ENCODE measurements at regions not wholly inside any gene's neighbourhood (a gene's known extent, or its start where the extent isn't known, plus 50 kb on each side); places are given as distances from the start of the nearest gene placed in this dataset.
A peak's percentile ranks its signal among the peaks of the same experiment; 100 is the strongest.

DNA sequence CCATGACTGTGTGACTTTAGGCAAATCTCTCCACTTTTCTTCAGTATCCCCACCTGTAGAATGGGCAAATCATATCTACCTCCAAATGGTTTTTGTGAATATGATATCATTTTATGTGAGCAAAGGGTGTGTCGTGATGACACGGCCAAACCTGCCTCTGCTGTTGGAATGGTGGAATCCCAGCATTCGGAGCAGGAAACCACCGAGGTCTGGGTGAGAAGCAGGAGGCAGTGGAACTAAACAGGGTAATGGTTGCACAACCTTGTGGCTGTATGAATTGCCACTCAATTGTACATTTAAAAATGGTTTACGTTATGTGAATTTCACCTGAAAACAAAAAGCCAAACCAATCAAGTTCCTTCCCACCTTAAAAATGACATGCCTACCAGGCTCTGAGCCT is 131.4 kb upstream of the ZMIZ1 start:
- no TSS peak for BruUV-seq (replicated peaks)
- Mint-ChIP-seq H3K4me3 (ENCODE audit: unreplicated experiment) (no peak overlapping the region), H3K4me1 (ENCODE audit: insufficient read depth, unreplicated experiment) (peaks cover 31% of the 10 kb centered on the region), H3K27ac (ENCODE audit: low read depth, unreplicated experiment) (no peak overlapping the region), H3K27me3 (ENCODE audit: insufficient read depth, unreplicated experiment) (no peaks in the 10 kb centered on the region), H3K9me3 (ENCODE audit: unreplicated experiment) (no peaks in the 10 kb centered on the region), H3K36me3 (ENCODE audit: insufficient read depth, unreplicated experiment) (no peaks in the 10 kb centered on the region)
- peak; percentile 47 for DNase-seq (ENCODE audit: unreplicated experiment)
- ChIA-PET POLR2A (no interaction called here), CTCF (no interaction called here)
- TF ChIP-seq, protein P1, sequence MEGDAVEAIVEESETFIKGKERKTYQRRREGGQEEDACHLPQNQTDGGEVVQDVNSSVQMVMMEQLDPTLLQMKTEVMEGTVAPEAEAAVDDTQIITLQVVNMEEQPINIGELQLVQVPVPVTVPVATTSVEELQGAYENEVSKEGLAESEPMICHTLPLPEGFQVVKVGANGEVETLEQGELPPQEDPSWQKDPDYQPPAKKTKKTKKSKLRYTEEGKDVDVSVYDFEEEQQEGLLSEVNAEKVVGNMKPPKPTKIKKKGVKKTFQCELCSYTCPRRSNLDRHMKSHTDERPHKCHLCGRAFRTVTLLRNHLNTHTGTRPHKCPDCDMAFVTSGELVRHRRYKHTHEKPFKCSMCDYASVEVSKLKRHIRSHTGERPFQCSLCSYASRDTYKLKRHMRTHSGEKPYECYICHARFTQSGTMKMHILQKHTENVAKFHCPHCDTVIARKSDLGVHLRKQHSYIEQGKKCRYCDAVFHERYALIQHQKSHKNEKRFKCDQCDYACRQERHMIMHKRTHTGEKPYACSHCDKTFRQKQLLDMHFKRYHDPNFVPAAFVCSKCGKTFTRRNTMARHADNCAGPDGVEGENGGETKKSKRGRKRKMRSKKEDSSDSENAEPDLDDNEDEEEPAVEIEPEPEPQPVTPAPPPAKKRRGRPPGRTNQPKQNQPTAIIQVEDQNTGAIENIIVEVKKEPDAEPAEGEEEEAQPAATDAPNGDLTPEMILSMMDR (IDR thresholded peaks at IDR 0.05; ENCODE audit: unreplicated experiment), result no peak
- intact Hi-C loops (cut with micrococcal nuclease), result no loop called here

DNA sequence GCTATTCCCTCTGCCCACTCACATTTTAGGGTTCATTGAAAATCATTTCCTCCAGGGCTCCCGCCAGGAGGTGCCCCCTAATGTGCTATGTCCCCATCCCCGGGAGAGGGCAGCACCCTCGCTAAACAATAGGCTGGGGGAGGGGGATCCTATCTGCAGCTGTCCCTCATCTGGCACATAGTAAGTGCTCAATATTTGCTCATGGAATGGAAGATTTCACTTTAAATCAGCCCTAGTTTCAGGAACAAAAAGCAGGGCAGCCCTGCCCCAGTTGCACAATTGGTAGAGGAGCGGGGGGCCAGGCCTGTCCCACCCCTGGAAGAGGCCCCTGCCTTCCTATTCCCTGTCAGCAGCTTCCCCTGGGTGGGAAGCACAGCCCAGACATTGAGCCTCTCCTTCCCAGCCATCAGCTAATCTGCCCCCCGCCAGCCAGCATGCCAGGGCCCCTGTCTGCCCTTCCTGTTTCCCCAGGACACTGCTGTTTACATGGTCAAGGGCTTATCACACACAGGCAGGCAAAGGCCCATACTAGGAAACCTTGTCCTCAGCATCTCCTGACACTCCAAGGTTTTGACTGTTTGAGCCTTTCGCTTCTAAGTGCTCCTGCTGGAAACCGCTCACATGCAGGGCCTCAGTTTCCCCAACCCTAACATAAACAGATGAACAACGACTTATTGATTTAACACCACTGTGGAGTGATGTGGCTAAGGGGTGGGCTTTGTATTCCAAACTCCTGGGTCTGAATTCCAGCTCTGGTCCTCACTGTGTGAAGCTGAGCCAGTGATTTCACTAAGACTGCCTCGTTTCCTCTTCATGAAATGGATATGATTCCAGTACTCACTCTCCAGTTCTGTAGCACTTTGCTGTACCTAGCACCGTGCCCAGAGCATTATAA is 130.7 kb upstream of the ZMIZ1 start:
- ChIA-PET POLR2A (no interaction called here), CTCF (no interaction called here)
- intact Hi-C loops (cut with micrococcal nuclease), result no loop called here
- BruUV-seq (replicated peaks), result no TSS peak
- Mint-ChIP-seq H3K27ac (ENCODE audit: low read depth, unreplicated experiment) (no peak overlapping the region), H3K27me3 (ENCODE audit: insufficient read depth, unreplicated experiment) (no peaks in the 10 kb centered on the region), H3K9me3 (ENCODE audit: unreplicated experiment) (no peaks in the 10 kb centered on the region), H3K4me3 (ENCODE audit: unreplicated experiment) (no peak overlapping the region), H3K36me3 (ENCODE audit: insufficient read depth, unreplicated experiment) (no peaks in the 10 kb centered on the region), H3K4me1 (ENCODE audit: insufficient read depth, unreplicated experiment) (peaks cover 28% of the 10 kb centered on the region)
- DNase-seq (ENCODE audit: unreplicated experiment), result no peak
- TF ChIP-seq, protein P1 (IDR thresholded peaks at IDR 0.05; ENCODE audit: unreplicated experiment), result no peak

- intact Hi-C loops (cut with micrococcal nuclease), result no loop called here
- H3K4me1 Mint-ChIP-seq (ENCODE audit: insufficient read depth, unreplicated experiment), result peaks cover 32% of the 10 kb centered on the region
- H3K27ac Mint-ChIP-seq (ENCODE audit: low read depth, unreplicated experiment), result no peak overlapping the region
- H3K27me3 Mint-ChIP-seq (ENCODE audit: insufficient read depth, unreplicated experiment), result no peaks in the 10 kb centered on the region
- DNase-seq (ENCODE audit: unreplicated experiment), result no peak
- H3K36me3 Mint-ChIP-seq (ENCODE audit: insufficient read depth, unreplicated experiment), result no peaks in the 10 kb centered on the region
- ChIA-PET CTCF (interaction anchor here (0.6 kb wide), 1 partner anchor 128 kb away, joined by 3 read pairs; no protein-coding TSS in a partner anchor), POLR2A (no interaction called here)
- H3K4me3 Mint-ChIP-seq (ENCODE audit: unreplicated experiment), result no peak overlapping the region
- no peaks in the 10 kb centered on the region for H3K9me3 Mint-ChIP-seq (ENCODE audit: unreplicated experiment)
- TF ChIP-seq, protein P1 (IDR thresholded peaks at IDR 0.05; ENCODE audit: unreplicated experiment), result no peak
- no TSS peak for BruUV-seq (replicated peaks)
Observed at GRCh38 chr10:78938695-78939672, 129.8 kb upstream of the ZMIZ1 start.

DNA sequence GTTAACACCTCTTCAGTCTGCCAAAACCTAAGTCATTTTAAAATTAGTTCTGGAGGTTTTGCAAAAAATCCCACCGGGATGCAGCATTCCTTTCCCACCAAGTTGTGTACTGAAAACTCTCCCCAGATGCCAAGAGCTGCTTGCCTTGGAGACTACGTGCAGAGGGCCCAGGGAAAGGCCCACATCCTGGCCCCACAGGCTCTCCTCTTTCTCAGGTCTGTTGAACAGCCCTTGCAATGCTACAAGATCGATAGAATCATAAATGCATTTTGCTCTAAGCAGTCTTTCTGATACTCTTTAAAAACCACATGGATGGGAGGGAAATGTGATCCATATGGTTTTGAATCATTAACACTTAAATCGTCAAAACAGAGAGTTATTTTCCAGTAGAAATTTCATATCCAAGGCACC is 126.7 kb upstream of the ZMIZ1 start:
- TF ChIP-seq, protein P1 (IDR thresholded peaks at IDR 0.05; ENCODE audit: unreplicated experiment), result no peak
- H3K9me3 Mint-ChIP-seq (ENCODE audit: unreplicated experiment), result no peaks in the 10 kb centered on the region
- no peaks in the 10 kb centered on the region for H3K27me3 Mint-ChIP-seq (ENCODE audit: insufficient read depth, unreplicated experiment)
- H3K36me3 Mint-ChIP-seq (ENCODE audit: insufficient read depth, unreplicated experiment), result no peaks in the 10 kb centered on the region
- ChIA-PET CTCF (interaction anchor here (0.6 kb wide), 1 partner anchor 15 kb away, joined by 6 read pairs; no protein-coding TSS in a partner anchor), POLR2A (interaction anchor here (0.6 kb wide), 1 partner anchor 71 kb away, joined by 3 read pairs; no protein-coding TSS in a partner anchor)
- peaks cover 33% of the 10 kb centered on the region for H3K4me1 Mint-ChIP-seq (ENCODE audit: insufficient read depth, unreplicated experiment)
- BruUV-seq (replicated peaks), result no TSS peak
- no peak overlapping the region for H3K4me3 Mint-ChIP-seq (ENCODE audit: unreplicated experiment)
- H3K27ac Mint-ChIP-seq (ENCODE audit: low read depth, unreplicated experiment), result no peak overlapping the region
- DNase-seq (ENCODE audit: unreplicated experiment), result no peak
- intact Hi-C loops (cut with micrococcal nuclease), result no loop called here

All from MCF 10A (cell line).